GM19372 (cell line): ENCODE measurements at regions not wholly inside any gene's neighbourhood (a gene's known extent, or its start where the extent isn't known, plus 50 kb on each side); places are given as distances from the start of the nearest gene placed in this dataset.
"Not testable (repeated sequence)": the region's sequence is repeated elsewhere in the genome, so short reads cannot be mapped to it uniquely, and the experiment has no call there.

Experiments
- ATAC-seq: cut with Tn5 transposase; IDR thresholded peaks from one replicate; pipeline ENCODE4 v1.9.1; 2021; ENCODE audit warnings: mild to moderate bottlenecking, low read depth, moderate library complexity; ENCODE audit not compliant: unreplicated experiment

DNA sequence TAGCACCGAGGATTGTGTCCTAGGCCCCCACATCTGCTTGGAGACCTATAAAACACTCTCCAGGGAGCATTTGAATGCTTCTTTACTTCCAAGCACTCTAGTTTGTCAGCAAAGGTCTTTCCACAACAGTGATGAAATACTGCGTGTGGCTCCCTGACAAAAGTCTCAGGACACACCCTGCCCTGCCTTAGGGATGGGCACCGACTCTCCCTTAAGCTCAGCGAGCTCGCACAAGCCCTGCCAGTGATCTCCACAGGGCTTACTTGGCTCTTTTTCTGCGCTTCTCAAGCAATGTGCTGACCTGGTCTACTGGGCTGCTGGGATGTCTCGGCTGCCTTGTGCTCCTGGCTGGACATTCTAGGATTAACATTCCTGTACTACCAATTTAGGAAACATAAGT, 84.3 kb upstream of the MPP7 start:
- no peak for ATAC-seq

DNA sequence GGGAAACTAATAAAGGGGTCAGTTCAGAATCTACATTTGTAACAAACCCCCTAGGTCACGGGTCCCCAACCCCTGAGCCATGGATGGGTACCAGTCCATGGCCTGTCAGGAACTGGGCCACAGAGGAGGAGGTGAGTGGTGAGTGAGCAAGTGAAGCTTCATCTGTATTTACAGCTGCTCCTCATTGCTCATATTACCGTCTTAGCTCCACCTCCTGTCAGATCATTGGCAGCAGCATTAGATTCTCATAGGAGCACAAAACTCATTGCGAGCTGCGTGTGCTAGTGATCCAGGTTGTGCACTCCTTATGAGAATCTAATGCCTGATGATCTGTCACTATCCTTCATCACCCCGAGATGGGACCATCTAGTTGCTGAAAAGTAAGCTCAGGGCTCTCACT, 88.4 kb upstream of the MPP7 start:
- ATAC-seq: no peak

DNA sequence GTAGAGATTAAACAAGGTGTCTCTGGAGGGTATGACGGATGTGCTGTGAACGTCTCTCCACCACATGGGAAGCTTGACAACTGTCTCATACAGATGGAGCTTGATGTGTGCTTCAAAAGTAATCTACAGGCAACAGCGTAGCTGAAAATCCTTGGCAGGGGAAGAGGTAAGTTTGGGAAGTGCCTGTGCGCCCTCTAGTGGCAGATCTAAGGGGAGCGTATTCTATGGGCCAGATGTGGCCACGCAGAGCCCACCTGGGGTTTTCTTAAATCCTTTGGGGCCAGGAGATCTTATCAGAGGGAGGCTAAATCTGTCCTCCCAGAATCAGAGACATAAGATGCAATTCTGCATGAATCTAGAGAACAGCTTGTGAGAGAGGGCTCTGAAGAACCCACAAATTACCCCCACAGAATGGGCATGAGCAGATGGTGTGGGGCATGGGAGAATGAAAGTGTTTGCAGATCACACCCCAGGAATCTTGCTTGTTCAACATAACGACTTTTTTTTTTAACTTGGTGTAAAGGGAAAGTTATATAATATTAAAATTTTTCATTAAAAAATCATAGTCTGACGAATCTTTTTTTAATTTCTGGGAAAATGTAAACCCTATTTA, 91.2 kb upstream of the MPP7 start:
- peak; percentile 81 for ATAC-seq

DNA sequence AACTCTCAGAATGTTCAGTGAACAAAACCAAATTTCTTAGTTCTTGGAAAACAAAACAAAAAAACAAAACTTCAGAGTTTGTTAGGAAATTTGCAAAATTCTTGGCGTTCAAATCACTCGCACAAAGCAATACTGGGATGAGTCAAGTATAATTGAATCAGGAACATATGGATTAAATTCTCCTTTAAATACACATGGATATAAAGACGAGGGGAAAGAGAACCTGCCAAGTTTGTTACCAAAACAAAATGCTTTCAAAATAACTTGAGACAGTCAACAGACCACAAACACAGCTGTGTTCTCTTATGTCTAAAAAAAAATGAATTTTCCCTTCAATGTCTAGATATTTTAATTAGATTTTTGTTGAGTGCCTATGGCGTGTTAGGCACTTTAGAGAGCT, 93.5 kb upstream of the MPP7 start:
- no peak for ATAC-seq

- no peak for ATAC-seq
These were observed 94.4 kb upstream of the MPP7 start for GRCh38 chr10:28397229-28397628.

GRCh38 chr10:28400176-28400575, 97.3 kb upstream of the MPP7 start:
- ATAC-seq: no peak

DNA sequence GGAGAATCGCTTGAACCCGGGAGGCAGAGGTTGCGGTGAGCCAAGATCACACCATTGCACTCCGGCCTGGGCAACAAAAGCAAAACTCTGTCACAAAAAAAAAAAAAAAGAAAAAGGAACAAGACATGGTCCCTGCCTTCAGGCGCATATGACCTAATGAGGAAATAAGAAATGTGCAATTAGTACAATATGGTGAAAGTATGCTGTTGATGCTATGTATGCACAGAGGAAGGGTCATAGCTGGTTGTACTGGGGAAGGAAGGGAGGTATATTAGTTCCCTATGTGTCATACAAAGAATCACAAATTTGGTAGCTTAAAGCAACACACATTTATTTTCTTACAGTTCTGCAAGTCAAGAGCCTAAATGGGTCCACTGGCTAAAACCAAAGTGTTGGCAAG, 97.8 kb upstream of the MPP7 start:
- no peak for ATAC-seq

GRCh38 chr10:28402611-28403073, 99.8 kb upstream of the MPP7 start:
- ATAC-seq: not testable (repeated sequence)

DNA sequence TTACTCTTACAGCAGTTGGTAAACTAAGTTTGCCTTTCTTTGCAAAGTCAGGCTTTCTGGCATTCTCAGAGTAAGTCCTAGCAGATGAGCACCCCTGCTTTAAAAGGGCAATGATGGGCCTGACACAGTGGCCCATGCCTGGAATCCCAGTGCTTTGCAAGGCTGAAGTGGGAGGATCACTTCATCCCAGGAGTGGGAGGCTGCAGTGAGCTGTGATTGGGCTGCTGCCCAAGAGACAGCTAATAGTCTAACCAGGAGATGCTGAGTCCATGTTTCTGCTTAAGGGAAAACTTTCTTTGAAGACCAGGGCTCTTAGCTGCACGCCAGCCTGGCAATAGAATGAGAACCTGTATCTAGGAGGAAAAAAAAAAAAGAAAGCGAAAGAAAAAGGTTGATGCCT, 100.2 kb upstream of the MPP7 start:
- ATAC-seq: no peak

DNA sequence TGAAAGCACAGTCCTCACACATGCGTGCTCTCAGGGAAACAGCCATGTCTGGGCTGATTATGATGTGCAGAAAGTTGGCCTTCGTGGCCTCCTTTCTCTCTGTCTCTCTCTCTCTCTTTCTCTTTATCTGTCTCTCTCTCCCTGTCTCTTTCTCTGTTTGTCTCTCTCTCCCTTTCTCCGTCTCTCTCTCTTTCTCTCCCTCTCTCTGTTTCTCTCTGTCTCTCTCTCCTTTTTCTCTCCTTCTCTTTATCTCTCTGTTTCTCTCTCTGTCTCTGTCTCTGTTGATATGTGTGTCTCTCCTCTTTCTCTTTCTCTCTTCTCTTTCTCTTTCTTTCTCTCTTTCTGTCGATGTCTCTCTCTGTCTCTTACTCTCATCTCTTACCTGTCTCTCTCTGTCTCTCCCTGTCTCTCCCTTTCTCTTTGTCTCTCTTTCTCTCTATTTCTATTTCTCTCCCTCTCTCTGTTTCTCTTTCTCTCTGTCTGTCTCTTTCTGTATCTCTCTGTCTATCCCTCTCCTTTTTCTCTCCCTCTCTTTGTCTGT, 105.4 kb upstream of the MPP7 start:
- no peak for ATAC-seq

GRCh38 chr10:28410420-28411135, 107.7 kb upstream of the MPP7 start:
- ATAC-seq: no peak

DNA sequence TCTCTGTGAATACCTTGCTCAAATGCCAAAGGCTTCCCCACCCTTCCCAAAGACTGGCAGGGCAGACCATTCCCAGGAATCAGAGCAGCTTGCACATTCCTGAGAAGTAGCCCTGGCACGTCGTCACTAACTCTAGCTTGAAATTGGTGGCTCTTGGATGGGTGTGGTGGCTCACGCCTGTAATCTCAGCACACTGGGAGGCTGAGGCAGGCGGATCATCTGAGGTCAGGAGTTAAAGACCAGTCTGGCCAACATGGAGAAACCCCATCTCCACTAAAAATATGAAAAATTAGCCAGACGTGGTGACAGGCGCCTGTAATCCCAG, 108.2 kb upstream of the MPP7 start:
- ATAC-seq: no peak

- no peak for ATAC-seq
These were observed 108.8 kb upstream of the MPP7 start for GRCh38 chr10:28411648-28412047.

DNA sequence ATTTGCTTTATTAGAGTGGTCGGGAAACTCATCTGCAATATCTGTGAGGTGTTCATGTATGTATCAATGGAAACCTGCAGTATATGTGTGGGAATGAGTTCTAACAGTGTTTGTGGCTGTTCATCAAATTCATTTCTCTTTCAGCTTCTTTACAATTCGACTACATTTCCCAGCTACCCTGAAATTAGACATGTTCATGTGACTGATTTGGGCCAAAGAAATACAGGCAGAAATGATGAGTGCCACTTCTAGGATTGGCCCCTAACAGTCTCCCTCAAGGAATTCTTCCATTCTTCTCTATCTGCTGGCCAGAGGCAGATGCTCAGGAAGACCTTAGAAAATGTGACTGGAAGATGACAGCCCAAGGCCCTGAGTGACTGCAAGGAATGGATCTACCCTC, 114.8 kb upstream of the WAC start:
- no peak for ATAC-seq

- ATAC-seq: no peak
These were observed 107.5 kb upstream of the WAC start for GRCh38 chr10:28425422-28425821.

DNA sequence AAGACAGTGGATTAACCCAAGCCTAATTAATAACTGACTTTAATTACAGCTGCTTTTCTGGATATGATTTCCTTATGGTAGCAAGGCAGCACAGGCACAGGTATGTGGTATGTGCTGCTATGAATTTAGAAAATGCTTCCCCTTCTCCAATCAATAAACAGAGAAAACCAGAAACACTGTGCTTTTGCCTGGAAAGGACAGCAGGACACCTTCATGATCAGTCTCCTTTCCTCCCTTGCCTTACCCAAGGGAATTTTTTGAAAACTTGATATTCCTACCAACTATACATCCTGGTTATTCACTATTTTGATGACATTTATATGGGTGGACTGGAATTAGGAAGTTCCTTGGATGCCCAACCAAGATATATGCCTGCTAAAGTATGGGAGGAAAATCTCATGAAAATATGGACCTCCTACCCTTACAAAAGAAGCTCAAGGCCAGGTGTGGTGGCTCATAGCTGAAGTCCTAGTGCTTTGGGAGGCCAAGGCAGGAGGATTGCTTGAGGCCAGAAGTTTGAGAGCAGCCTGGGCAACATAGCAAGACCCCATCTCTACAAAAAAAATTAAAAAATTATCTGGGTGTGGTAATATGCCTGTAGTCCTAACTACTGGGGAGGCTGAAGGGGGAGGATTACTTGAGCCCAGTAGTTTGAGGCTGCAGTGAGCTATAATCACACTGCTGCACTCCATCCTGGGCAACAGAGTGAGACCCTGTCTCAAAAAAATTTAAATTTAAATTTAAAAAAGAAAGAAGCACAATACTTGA, 106.3 kb upstream of the WAC start:
- ATAC-seq: no peak

DNA sequence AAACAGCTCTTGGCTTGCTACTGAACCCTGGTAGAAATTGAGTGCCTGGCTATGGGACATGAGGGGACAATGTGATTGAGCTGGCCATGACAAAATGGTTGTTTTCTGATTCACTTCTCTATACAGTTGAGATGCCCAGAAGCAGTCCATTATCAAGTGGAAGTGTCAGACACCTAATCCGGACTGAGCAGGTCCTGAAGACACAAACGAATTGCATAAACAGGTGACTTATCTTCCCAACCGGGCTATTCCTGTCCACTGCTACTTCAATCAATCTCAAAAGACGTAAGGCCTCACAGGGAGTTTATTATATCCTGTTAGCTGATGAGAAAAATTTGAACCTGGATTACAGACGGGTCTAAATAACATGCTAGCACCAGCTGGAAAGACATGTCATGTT, 105.5 kb upstream of the WAC start:
- no peak for ATAC-seq

GRCh38 chr10:28429045-28429444, 103.9 kb upstream of the WAC start:
- no peak for ATAC-seq

DNA sequence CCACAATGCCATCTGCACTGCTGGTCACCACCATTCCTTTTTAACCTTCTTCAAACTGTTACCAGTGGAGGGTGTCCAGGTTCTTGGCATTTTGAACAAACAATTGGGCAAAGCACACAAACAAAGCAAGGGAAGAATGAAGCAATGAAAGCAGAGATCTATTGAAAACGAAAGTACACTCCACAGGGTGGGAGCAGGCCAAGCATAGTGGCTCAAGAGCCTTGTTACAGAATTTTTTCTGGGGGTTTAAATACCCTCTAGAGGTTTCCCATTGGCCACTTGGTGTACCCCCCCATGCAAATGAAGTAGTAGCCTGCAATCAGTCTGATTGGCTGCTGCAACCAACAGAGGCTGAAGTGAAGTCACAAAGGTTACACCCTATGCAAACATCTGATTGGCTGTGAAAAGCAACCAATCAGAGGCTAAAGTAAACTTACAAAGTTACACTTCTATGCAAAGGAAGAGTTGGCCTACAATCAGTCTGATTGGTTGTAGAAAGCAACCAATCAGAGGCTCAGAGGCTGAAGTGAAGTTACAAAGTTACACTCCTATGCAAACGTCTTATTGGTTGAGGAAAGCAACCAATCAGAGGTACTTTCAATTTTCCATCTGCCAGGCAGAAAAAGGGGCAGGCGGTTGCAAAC, 103.2 kb upstream of the WAC start:
- no peak for ATAC-seq

- no peak for ATAC-seq
These were observed 101.8 kb upstream of the WAC start for GRCh38 chr10:28431139-28431538.

DNA sequence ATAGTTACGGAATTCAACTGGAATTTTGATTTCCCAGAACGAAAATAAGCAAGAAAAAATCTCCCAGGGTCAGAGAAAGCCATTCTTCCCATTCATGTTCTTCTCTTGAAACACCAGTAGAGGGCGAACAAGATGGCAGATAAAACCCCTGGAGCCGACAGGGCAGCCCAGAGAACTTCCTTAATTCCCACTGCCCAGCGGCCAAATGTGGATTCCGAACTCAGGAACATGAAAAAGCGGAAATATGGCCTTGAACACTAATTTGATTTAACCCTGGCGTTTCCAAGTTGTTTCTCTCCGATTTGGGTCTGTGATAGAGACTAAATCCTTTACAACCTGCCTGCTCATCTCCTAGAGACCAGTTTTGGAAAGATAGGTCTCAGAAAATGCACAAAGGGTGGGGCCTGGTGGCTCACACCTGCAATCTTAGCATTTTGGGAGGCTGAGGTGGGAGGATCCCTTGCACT, 100.7 kb upstream of the WAC start:
- ATAC-seq: peak; percentile 64
